ENCODE measurements at regions not wholly inside any gene's neighbourhood (a gene's known extent, or its start where the extent isn't known, plus 50 kb on each side); places are given as distances from the start of the nearest gene placed in this dataset.
A peak's percentile ranks its signal among the peaks of the same experiment; 100 is the strongest.

GRCh38 chr3:45277636-45278035 lies 51.5 kb upstream of the TMEM158 start:
- H3K36me3 ChIP-seq (ENCODE audit: control insufficient read depth, insufficient read depth, low read length) = no peaks in the 10 kb centered on the region
- FAIRE-seq (no peak), DNase-seq (ENCODE audit: low read depth) (no peak)
- no peak for TF ChIP-seq CTCF (IDR thresholded peaks at IDR 0.05; ENCODE audit: insufficient read depth, low read length, severe bottlenecking)
- no peak overlapping the region for H3K4me3 ChIP-seq (ENCODE audit: low read depth, low read length)
- H3K27me3 ChIP-seq (ENCODE audit: control insufficient read depth, insufficient read depth, low read length) = no peaks in the 10 kb centered on the region

DNA sequence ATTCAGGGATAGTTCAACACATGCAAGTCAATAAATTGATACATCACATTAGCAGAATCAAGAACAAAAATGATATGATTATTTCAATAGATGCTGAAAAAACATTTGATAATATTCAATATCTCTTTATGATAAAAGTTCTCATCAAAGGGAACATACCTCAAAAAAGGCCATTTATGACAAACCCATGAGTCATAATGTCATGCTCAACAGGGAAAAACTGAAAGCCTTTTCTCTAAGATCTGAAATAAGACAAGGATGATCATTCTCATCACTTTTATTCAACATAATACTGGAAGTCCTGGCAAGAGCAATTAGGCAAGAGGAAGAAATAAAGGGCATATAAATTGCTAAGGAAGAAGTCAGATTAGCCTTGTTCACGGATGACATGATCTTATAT lies 54.1 kb upstream of the TMEM158 start:
- no peak overlapping the region for H3K4me3 ChIP-seq (ENCODE audit: low read depth, low read length)
- FAIRE-seq (no peak), DNase-seq (ENCODE audit: low read depth) (peak; percentile 17)
- no peaks in the 10 kb centered on the region for H3K27me3 ChIP-seq (ENCODE audit: control insufficient read depth, insufficient read depth, low read length)
- no peak for TF ChIP-seq CTCF (IDR thresholded peaks at IDR 0.05; ENCODE audit: insufficient read depth, low read length, severe bottlenecking)
- no peaks in the 10 kb centered on the region for H3K36me3 ChIP-seq (ENCODE audit: control insufficient read depth, insufficient read depth, low read length)

- FAIRE-seq (no peak), DNase-seq (ENCODE audit: low read depth) (no peak)
- H3K36me3 ChIP-seq (ENCODE audit: control insufficient read depth, insufficient read depth, low read length) = no peaks in the 10 kb centered on the region
- no peaks in the 10 kb centered on the region for H3K27me3 ChIP-seq (ENCODE audit: control insufficient read depth, insufficient read depth, low read length)
- no peak for TF ChIP-seq CTCF (IDR thresholded peaks at IDR 0.05; ENCODE audit: insufficient read depth, low read length, severe bottlenecking)
- no peak overlapping the region for H3K4me3 ChIP-seq (ENCODE audit: low read depth, low read length)
These were observed 54.9 kb upstream of the TMEM158 start for GRCh38 chr3:45280971-45281370.

- Histone ChIP-seq H3K4me3 (ENCODE audit: low read depth, low read length) (no peak overlapping the region), H3K36me3 (ENCODE audit: control insufficient read depth, insufficient read depth, low read length) (no peaks in the 10 kb centered on the region), H3K27me3 (ENCODE audit: control insufficient read depth, insufficient read depth, low read length) (peaks cover 3% of the 10 kb centered on the region)
- TF ChIP-seq CTCF (IDR thresholded peaks at IDR 0.05; ENCODE audit: insufficient read depth, low read length, severe bottlenecking) = no peak
- no peak for FAIRE-seq
- DNase-seq (ENCODE audit: low read depth) = no peak
These were observed 57.4 kb upstream of the TMEM158 start for GRCh38 chr3:45283471-45283870.

DNA sequence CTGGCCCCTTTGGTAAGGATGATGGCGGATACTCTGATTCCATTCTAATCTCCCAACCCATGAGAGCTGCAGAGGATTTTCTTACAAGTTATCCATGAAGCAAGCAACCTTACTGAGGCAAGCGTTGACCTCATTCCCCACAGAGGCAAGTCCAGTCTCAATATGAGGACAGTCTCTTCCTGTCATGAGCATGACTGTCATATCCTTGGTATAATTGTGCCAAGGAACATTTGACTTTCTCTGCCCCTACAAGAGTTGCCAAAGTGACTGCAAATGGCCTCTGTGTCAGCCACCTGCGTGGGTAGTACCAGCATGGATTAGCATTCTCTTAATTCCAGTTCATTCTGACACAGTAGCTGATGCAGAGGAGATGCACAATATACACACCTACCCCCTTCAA lies 71.2 kb upstream of the TMEM158 start:
- FAIRE-seq (no peak), DNase-seq (ENCODE audit: low read depth) (no peak)
- H3K36me3 ChIP-seq (ENCODE audit: control insufficient read depth, insufficient read depth, low read length) = no peaks in the 10 kb centered on the region
- TF ChIP-seq CTCF (IDR thresholded peaks at IDR 0.05; ENCODE audit: insufficient read depth, low read length, severe bottlenecking) = no peak
- no peaks in the 10 kb centered on the region for H3K27me3 ChIP-seq (ENCODE audit: control insufficient read depth, insufficient read depth, low read length)
- H3K4me3 ChIP-seq (ENCODE audit: low read depth, low read length) = no peak overlapping the region

DNA sequence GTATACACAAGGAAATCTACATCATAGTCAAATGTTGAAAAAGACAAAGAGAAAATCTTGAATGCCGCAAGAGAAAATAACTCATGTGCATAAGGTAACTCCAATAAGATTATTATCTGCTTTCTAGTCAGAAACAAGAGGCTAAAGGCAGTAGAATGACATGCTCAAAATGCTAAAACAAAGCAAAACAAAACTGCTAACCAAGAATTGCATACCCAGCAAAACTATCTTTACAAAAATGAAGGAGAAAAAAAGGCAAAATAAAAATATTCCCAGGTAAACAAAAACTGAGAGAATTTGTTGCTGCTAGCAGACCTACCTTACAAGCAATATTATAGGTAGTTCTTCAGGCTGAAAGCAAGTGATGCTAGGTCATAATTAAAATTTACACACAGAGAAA lies 76.4 kb upstream of the TMEM158 start:
- TF ChIP-seq CTCF (IDR thresholded peaks at IDR 0.05; ENCODE audit: insufficient read depth, low read length, severe bottlenecking) = no peak
- no peak for FAIRE-seq

More for the DNA sequence above, 76.4 kb upstream of the TMEM158 start:
- Histone ChIP-seq H3K4me3 (ENCODE audit: low read depth, low read length) (no peak overlapping the region), H3K27me3 (ENCODE audit: control insufficient read depth, insufficient read depth, low read length) (no peaks in the 10 kb centered on the region), H3K36me3 (ENCODE audit: control insufficient read depth, insufficient read depth, low read length) (no peaks in the 10 kb centered on the region)
- no peak for DNase-seq (ENCODE audit: low read depth)
